CD14-positive monocyte (primary cell): ENCODE measurements at regions not wholly inside any gene's neighbourhood (a gene's known extent, or its start where the extent isn't known, plus 50 kb on each side); places are given as distances from the start of the nearest gene placed in this dataset.

Experiments
- DNase-seq, 3 donors: peaks; one replicate each; pipeline ENCODE4 v3.0.0-alpha.2; 2011 to 2022
- H2AFZ ChIP-seq: 2 replicates; pipeline ENCODE4 v1.6.0; 2012; ENCODE audit warnings: mild to moderate bottlenecking, low read depth, low read length, inconsistent platforms; ENCODE audit not compliant: insufficient read depth, poor library complexity, severe bottlenecking
- H3K27ac ChIP-seq, 2 donors: 1 replicate in 1 of 2; 2 replicates in 1 of 2; pipeline ENCODE4 v1.5.1; 2012 to 2013; ENCODE audit warnings: low read length in 2 of 2, control low read depth in 1 of 2, inconsistent platforms in 1 of 2, low read depth in 1 of 2, mild to moderate bottlenecking in 1 of 2
- H3K27me3 ChIP-seq, 2 donors: one replicate each; pipeline versions ENCODE4 v1.6.0 to v1.6.1; 2011 to 2013; ENCODE audit warnings: low read length in 2 of 2; ENCODE audit not compliant: control insufficient read depth in 2 of 2, insufficient read depth in 2 of 2
- H3K36me3 ChIP-seq, 2 donors: replicated peaks in 1 of 2; 1 replicate in 1 of 2; 2 replicates in 1 of 2; pipeline versions ENCODE4 v1.5.1 to v1.6.1; 2012 to 2013; ENCODE audit warnings: low read length in 2 of 2, control low read depth in 1 of 2, inconsistent platforms in 1 of 2, mild to moderate bottlenecking in 1 of 2; ENCODE audit not compliant: insufficient read depth in 2 of 2, control insufficient read depth in 1 of 2
- H3K4me1 ChIP-seq, 2 donors: 1 replicate in 1 of 2; 2 replicates in 1 of 2; pipeline versions ENCODE4 v1.5.1 to v1.6.1; 2012 to 2013; ENCODE audit warnings: low read length in 2 of 2, control low read depth in 1 of 2, inconsistent platforms in 1 of 2, mild to moderate bottlenecking in 1 of 2, moderate library complexity in 1 of 2; ENCODE audit not compliant: insufficient read depth in 2 of 2, control insufficient read depth in 1 of 2
- H3K4me2 ChIP-seq: replicated peaks from 2 replicates; pipeline ENCODE3; 2012; ENCODE audit warnings: low read length, moderate library complexity, mild to moderate bottlenecking; ENCODE audit not compliant: poor library complexity, severe bottlenecking; ENCODE audit errors: extremely low read depth
- H3K4me3 ChIP-seq, 3 experiments: fragments of 200-600 bp in 1 of 3; sonication (generic) in 1 of 3; replicated peaks in 1 of 3; 1 replicate in 2 of 3; 2 replicates in 1 of 3; pipeline ENCODE4 v1.5.1; 2011 to 2013; ENCODE audit warnings: low read length in 3 of 3, mild to moderate bottlenecking in 3 of 3, control low read depth in 2 of 3, low read depth in 2 of 3, inconsistent platforms in 1 of 3, moderate library complexity in 1 of 3
- H3K79me2 ChIP-seq: 2 replicates; pipeline ENCODE4 v1.6.0; 2012; ENCODE audit warnings: mild to moderate bottlenecking, control low read depth, inconsistent platforms, low read length, moderate library complexity; ENCODE audit not compliant: insufficient read depth
- H3K9ac ChIP-seq: 2 replicates; pipeline ENCODE4 v1.6.0; 2017; ENCODE audit warnings: low read length, mild to moderate bottlenecking; ENCODE audit not compliant: insufficient read depth, poor library complexity, severe bottlenecking
- H3K9me3 ChIP-seq, 2 donors: replicated peaks in 1 of 2; 1 replicate in 1 of 2; 2 replicates in 1 of 2; pipeline versions ENCODE4 v1.5.1 to v1.6.1; 2012 to 2013; ENCODE audit warnings: low read length in 2 of 2, control low read depth in 1 of 2; ENCODE audit not compliant: control insufficient read depth in 1 of 2, insufficient read depth in 1 of 2
- H4K20me1 ChIP-seq: 2 replicates; pipeline ENCODE4 v1.6.0; 2012; ENCODE audit warnings: mild to moderate bottlenecking, low read length, control low read depth, moderate library complexity; ENCODE audit not compliant: insufficient read depth
- H3K27ac Mint-ChIP-seq, 7 donors: one replicate each; pipeline ENCODE4 v1.8.0; 2020; ENCODE audit warnings: mild to moderate bottlenecking in 7 of 7, mixed read lengths in 7 of 7, moderate library complexity in 6 of 7, inconsistent platforms in 2 of 7
- H3K27me3 Mint-ChIP-seq, 3 donors: one replicate each; pipeline ENCODE4 v1.8.0; 2021 to 2022; ENCODE audit warnings: low read depth in 3 of 3, mild to moderate bottlenecking in 3 of 3, mixed read lengths in 3 of 3, moderate library complexity in 3 of 3, inconsistent platforms in 1 of 3
- H3K36me3 Mint-ChIP-seq, 2 donors: one replicate each; pipeline ENCODE4 v1.8.0; 2020; ENCODE audit warnings: mixed read lengths in 2 of 2, inconsistent platforms in 1 of 2, mild to moderate bottlenecking in 1 of 2
- H3K4me1 Mint-ChIP-seq: one replicate; pipeline ENCODE4 v1.8.0; 2020; ENCODE audit warnings: mild to moderate bottlenecking, mixed read lengths
- H3K4me3 Mint-ChIP-seq, 2 donors: one replicate each; pipeline ENCODE4 v1.8.0; 2020; ENCODE audit warnings: mild to moderate bottlenecking in 2 of 2, mixed read lengths in 2 of 2, moderate library complexity in 1 of 2
- H3K9me3 Mint-ChIP-seq, 7 donors: one replicate each; pipeline ENCODE4 v1.8.0; 2020 to 2022; ENCODE audit warnings: mixed read lengths in 7 of 7, mild to moderate bottlenecking in 6 of 7, moderate library complexity in 6 of 7, inconsistent platforms in 2 of 7
- WGBS: methylation state at CpG from one replicate; pipeline ENCODE4 v1.1.5; 2013; ENCODE audit warnings: missing lambda C conversion rate; ENCODE audit not compliant: insufficient coverage; 5-methylcytosine and 5-hydroxymethylcytosine counted together
- intact Hi-C, 2 donors: fragments of 100-400 bp; cut with micrococcal nuclease; formaldehyde crosslinking; loops; one replicate each; pipeline versions ENCODE4 v1.15.0 to v1.15.1; 2023
- TF ChIP-seq, protein P1 (sequence below): fragments of 200-600 bp; IDR thresholded peaks from one replicate; pipeline ENCODE4 v1.8.0; 2022; ENCODE audit warnings: antibody characterized with exemption, mild to moderate bottlenecking

DNA sequence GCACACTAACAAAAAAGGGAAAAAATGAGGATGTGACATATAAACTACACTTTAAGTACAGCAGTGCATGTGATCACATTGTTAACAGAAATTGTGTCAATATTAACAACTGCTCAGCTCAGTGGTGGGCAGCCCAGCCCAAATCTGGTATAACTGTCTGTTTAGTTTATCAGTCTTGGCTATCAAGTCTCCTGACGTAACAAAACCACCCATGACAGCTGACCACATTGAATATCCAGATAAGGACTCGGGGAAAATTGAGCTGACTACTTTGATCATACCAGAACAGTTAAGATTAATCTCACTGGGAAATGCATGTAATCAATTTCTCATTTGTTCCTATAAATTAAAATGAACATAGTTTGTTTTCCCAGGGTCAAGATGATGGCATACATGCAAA lies 396.6 kb downstream of the SNAPC1 start:
- Histone ChIP-seq H3K4me2 (no peak overlapping the region), H4K20me1 (no peaks in the 10 kb centered on the region), H3K27me3 (no peaks in the 10 kb centered on the region), H3K36me3 (no peaks in the 10 kb centered on the region), H3K27ac (no peak overlapping the region), H3K9me3 (no peaks in the 10 kb centered on the region), H3K79me2 (no peaks in the 10 kb centered on the region), H3K4me3 (no peak overlapping the region), H3K4me1 (no peaks in the 10 kb centered on the region), H2AFZ (no peak overlapping the region), H3K9ac (no peak overlapping the region)
- Mint-ChIP-seq H3K9me3 (no peaks in the 10 kb centered on the region), H3K27ac (no peak overlapping the region), H3K27me3 (peaks cover 1 to 6% (median 2%) of the 10 kb centered on the region in 3 donors), H3K4me3 (no peak overlapping the region), H3K4me1 (no peaks in the 10 kb centered on the region), H3K36me3 (no peaks in the 10 kb centered on the region)
- no CpG with 5 or more reads among the region's 2 CpGs for WGBS
- intact Hi-C loops, result no loop called here
- DNase-seq, result no peak
- TF ChIP-seq, protein P1, sequence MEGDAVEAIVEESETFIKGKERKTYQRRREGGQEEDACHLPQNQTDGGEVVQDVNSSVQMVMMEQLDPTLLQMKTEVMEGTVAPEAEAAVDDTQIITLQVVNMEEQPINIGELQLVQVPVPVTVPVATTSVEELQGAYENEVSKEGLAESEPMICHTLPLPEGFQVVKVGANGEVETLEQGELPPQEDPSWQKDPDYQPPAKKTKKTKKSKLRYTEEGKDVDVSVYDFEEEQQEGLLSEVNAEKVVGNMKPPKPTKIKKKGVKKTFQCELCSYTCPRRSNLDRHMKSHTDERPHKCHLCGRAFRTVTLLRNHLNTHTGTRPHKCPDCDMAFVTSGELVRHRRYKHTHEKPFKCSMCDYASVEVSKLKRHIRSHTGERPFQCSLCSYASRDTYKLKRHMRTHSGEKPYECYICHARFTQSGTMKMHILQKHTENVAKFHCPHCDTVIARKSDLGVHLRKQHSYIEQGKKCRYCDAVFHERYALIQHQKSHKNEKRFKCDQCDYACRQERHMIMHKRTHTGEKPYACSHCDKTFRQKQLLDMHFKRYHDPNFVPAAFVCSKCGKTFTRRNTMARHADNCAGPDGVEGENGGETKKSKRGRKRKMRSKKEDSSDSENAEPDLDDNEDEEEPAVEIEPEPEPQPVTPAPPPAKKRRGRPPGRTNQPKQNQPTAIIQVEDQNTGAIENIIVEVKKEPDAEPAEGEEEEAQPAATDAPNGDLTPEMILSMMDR, result no peak

DNA sequence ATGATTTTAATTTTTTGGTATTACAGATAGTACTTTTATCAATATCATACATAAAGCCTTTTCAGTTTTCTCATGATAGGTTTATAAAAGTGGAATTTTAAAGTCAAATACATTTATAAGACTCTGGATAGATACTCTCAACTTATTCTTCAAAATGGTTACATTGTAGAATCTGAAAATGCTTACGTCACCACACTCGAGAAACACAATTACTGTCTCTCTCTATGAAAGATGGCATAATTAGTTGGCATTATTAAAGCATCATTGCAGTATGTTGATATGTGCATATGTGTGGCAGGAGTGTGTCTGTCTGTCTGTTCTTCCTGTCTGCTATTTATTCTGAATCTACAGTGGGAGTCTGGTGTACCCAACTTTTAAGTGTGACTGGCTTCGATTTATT lies 397.1 kb downstream of the SNAPC1 start:
- H2AFZ ChIP-seq, result no peak overlapping the region
- no peaks in the 10 kb centered on the region for H3K9me3 ChIP-seq
- WGBS, result no CpG with 5 or more reads among the region's 3 CpGs
- Mint-ChIP-seq H3K9me3 (no peaks in the 10 kb centered on the region), H3K4me1 (no peaks in the 10 kb centered on the region), H3K4me3 (no peak overlapping the region), H3K27ac (no peak overlapping the region), H3K36me3 (no peaks in the 10 kb centered on the region), H3K27me3 (peaks cover 1 to 6% (median 2%) of the 10 kb centered on the region in 3 donors)
- H3K36me3 ChIP-seq, result no peaks in the 10 kb centered on the region
- no peaks in the 10 kb centered on the region for H3K27me3 ChIP-seq
- no peaks in the 10 kb centered on the region for H3K79me2 ChIP-seq
- H4K20me1 ChIP-seq, result no peaks in the 10 kb centered on the region
- TF ChIP-seq, protein P1, result no peak
- no peak overlapping the region for H3K4me3 ChIP-seq
- no peaks in the 10 kb centered on the region for H3K4me1 ChIP-seq
- DNase-seq, result no peak
- no peak overlapping the region for H3K9ac ChIP-seq
- no peak overlapping the region for H3K4me2 ChIP-seq
- H3K27ac ChIP-seq, result no peak overlapping the region
- intact Hi-C loops, result no loop called here
